ENCODE measurements at regions not wholly inside any gene's neighbourhood (a gene's known extent, or its start where the extent isn't known, plus 50 kb on each side); places are given as distances from the start of the nearest gene placed in this dataset.
"Not testable (repeated sequence)": the region's sequence is repeated elsewhere in the genome, so short reads cannot be mapped to it uniquely, and the experiment has no call there.

- no peak for DNase-seq (ENCODE audit: low spot score)
- intact Hi-C loops (cut with micrococcal nuclease): loop anchor here (5.0 kb wide), 3 partner anchors 37 to 1483 kb away; partner anchors contain the start of gene LCMT1
- H3K9me3 Mint-ChIP-seq: peaks cover 13% of the 10 kb centered on the region
- no peaks in the 10 kb centered on the region for H3K27me3 Mint-ChIP-seq (ENCODE audit: insufficient read depth)
- H3K36me3 Mint-ChIP-seq (ENCODE audit: low read depth): peaks cover 23% of the 10 kb centered on the region
- H3K4me3 Mint-ChIP-seq: no peak overlapping the region
- no peak overlapping the region for H3K27ac Mint-ChIP-seq
- peaks cover 75% of the 10 kb centered on the region for H3K4me1 Mint-ChIP-seq (ENCODE audit: low read depth)
Observed at GRCh38 chr16:26595199-26595598, 471.5 kb upstream of the C16orf82 start.

GRCh38 chr16:26596033-26596432, 470.7 kb upstream of the C16orf82 start:
- H3K27me3 Mint-ChIP-seq (ENCODE audit: insufficient read depth); H3K4me3 Mint-ChIP-seq; DNase-seq (ENCODE audit: low spot score): not testable (repeated sequence)
- peak overlapping the region; percentile 80 for H3K27ac Mint-ChIP-seq
- H3K9me3 Mint-ChIP-seq: peaks cover 13% of the 10 kb centered on the region
- intact Hi-C loops (cut with micrococcal nuclease): loop anchor here (5.0 kb wide), 3 partner anchors 36 to 1484 kb away; partner anchors contain the start of gene LCMT1
- H3K36me3 Mint-ChIP-seq (ENCODE audit: low read depth): peaks cover 20% of the 10 kb centered on the region
- H3K4me1 Mint-ChIP-seq (ENCODE audit: low read depth): peaks cover 73% of the 10 kb centered on the region

GRCh38 chr16:26598061-26598460, 468.7 kb upstream of the C16orf82 start:
- H3K27ac Mint-ChIP-seq: peak overlapping the region; percentile 97
- H3K9me3 Mint-ChIP-seq: peaks cover 18% of the 10 kb centered on the region
- H3K36me3 Mint-ChIP-seq (ENCODE audit: low read depth): peaks cover 23% of the 10 kb centered on the region
- DNase-seq (ENCODE audit: low spot score): peak; percentile 84
- H3K4me3 Mint-ChIP-seq: peak overlapping the region; percentile 48
- intact Hi-C loops (cut with micrococcal nuclease): loop anchor here (1.0 to 5.0 kb wide), 10 partner anchors 17 to 1486 kb away; partner anchors contain the start of gene LCMT1
- H3K27me3 Mint-ChIP-seq (ENCODE audit: insufficient read depth): no peaks in the 10 kb centered on the region
- peaks cover 85% of the 10 kb centered on the region for H3K4me1 Mint-ChIP-seq (ENCODE audit: low read depth)

- peaks cover 22% of the 10 kb centered on the region for H3K9me3 Mint-ChIP-seq
- intact Hi-C loops (cut with micrococcal nuclease): loop anchor here (1.0 to 5.0 kb wide), 11 partner anchors 8 to 1487 kb away; partner anchors contain the start of gene LCMT1
- H3K27me3 Mint-ChIP-seq (ENCODE audit: insufficient read depth): no peaks in the 10 kb centered on the region
- H3K4me1 Mint-ChIP-seq (ENCODE audit: low read depth): peaks cover 85% of the 10 kb centered on the region
- no peak for DNase-seq (ENCODE audit: low spot score)
- peak overlapping the region; percentile 51 for H3K4me3 Mint-ChIP-seq
- H3K36me3 Mint-ChIP-seq (ENCODE audit: low read depth): peaks cover 28% of the 10 kb centered on the region
- H3K27ac Mint-ChIP-seq: peak overlapping the region; percentile 97
Observed at GRCh38 chr16:26598998-26599784, 467.5 kb upstream of the C16orf82 start.

DNA sequence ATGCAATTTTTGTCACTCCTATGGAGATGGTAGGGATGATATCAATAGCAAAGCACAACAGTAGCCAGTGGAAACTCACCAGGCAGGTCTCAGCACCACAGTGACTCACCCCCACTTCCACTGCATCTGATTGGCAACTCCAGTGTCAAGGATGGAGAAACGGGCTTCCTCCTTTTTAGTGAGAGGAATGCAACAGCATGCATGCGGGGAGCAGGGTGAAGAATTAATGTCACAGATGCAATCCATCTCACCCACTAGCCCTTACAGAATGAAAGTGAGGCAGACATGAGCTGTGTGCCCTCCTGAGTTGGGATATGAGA, 467.0 kb upstream of the C16orf82 start:
- peaks cover 85% of the 10 kb centered on the region for H3K4me1 Mint-ChIP-seq (ENCODE audit: low read depth)

GRCh38 chr16:26601335-26601734, 465.4 kb upstream of the C16orf82 start:
- Mint-ChIP-seq H3K4me3 (no peak overlapping the region), H3K27me3 (ENCODE audit: insufficient read depth) (no peaks in the 10 kb centered on the region), H3K36me3 (ENCODE audit: low read depth) (peaks cover 33% of the 10 kb centered on the region), H3K4me1 (ENCODE audit: low read depth) (peaks cover 86% of the 10 kb centered on the region), H3K27ac (peak overlapping the region; percentile 78), H3K9me3 (peaks cover 24% of the 10 kb centered on the region)
- no peak for DNase-seq (ENCODE audit: low spot score)
- intact Hi-C loops (cut with micrococcal nuclease): no loop called here

More for the DNA sequence above, 467.0 kb upstream of the C16orf82 start:
- peak; percentile 31 for DNase-seq (ENCODE audit: low spot score)
- intact Hi-C loops (cut with micrococcal nuclease): loop anchor here (1.0 to 5.0 kb wide), 7 partner anchors 8 to 1487 kb away; partner anchors contain the start of gene LCMT1
- Mint-ChIP-seq H3K4me3 (peak overlapping the region; percentile 43), H3K27ac (peak overlapping the region; percentile 97), H3K36me3 (ENCODE audit: low read depth) (peaks cover 31% of the 10 kb centered on the region), H3K27me3 (ENCODE audit: insufficient read depth) (no peaks in the 10 kb centered on the region), H3K9me3 (peaks cover 26% of the 10 kb centered on the region)

DNA sequence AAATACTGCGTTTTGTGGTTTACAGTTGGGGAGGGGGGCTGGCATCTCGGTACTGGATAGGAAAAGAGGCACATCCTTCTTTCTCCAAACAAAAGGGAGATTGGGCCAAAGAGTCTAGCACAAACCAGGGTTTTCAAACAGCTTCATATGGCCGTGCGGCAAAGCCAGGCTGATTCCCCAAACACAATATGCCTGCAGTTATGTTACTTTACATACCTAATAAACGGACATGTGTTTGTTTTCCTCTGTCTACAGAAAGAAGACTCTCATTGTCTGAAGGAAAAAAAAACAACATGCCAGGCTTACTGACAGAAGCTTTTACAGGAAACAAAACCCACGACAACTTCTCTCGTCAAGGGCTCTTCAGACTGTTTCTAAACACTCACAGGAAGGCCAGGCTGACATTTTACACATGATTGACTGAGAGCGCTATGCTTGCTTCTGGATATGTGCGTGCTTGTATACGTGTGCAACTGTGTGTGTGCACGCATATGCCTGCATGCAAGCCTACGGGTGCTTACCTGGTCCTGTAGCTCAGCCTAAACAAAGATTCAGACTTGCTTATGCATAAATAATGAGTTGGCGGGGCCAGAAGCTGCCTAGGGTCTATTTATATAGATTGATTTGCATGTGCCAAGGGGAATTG, 461.0 kb upstream of the C16orf82 start:
- H3K27ac Mint-ChIP-seq: peak overlapping the region; percentile 70
- peak overlapping the region; percentile 56 for H3K4me3 Mint-ChIP-seq
- peaks cover 24% of the 10 kb centered on the region for H3K36me3 Mint-ChIP-seq (ENCODE audit: low read depth)

DNA sequence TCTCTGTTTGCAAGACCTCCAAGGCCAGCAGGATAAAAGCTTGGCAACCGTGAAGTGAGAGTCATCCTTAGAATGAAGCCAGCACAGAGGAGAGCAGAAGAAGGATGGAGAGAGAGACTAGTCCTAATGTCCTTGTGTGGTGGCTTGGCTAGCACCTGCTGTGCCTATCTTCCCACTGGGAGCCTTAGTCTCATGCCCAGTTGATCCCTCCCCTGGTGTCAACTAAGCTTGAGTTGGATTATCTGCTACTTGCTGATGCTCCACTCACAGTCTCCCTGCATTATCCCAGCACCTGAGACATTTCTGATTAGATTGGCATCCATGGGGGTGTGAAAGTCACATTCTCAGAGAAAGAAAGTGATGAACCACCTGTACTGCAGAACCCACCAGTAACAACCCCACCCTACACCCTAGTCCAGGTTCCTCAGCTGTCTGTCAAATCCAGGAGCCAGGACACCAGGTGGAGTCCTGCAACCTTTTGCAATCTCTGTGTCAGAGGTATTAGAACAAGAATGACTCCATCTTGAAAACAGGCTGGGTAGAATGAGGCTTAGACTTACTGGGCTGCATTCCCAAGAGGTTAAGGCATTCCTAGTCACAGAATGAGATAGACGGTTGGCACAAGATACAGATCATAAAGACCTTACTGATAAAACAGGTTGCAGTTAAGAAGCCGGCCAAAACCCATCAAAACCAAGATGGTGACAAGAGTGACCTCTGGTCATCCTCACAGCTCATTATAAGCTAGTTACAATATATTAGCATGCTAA, 460.2 kb upstream of the C16orf82 start:
- H3K4me1 Mint-ChIP-seq (ENCODE audit: low read depth): peaks cover 71% of the 10 kb centered on the region
- H3K27ac Mint-ChIP-seq: peak overlapping the region; percentile 70
- H3K36me3 Mint-ChIP-seq (ENCODE audit: low read depth): peaks cover 24% of the 10 kb centered on the region
- peak overlapping the region; percentile 56 for H3K4me3 Mint-ChIP-seq
- no peaks in the 10 kb centered on the region for H3K27me3 Mint-ChIP-seq (ENCODE audit: insufficient read depth)
- H3K9me3 Mint-ChIP-seq: peaks cover 23% of the 10 kb centered on the region
- no peak for DNase-seq (ENCODE audit: low spot score)
- intact Hi-C loops (cut with micrococcal nuclease): no loop called here

More for the DNA sequence above, 461.0 kb upstream of the C16orf82 start:
- intact Hi-C loops (cut with micrococcal nuclease): no loop called here
- DNase-seq (ENCODE audit: low spot score): no peak
- Mint-ChIP-seq H3K27me3 (ENCODE audit: insufficient read depth) (no peaks in the 10 kb centered on the region), H3K9me3 (peaks cover 24% of the 10 kb centered on the region), H3K4me1 (ENCODE audit: low read depth) (peaks cover 80% of the 10 kb centered on the region)

GRCh38 chr16:26614237-26614841, 452.4 kb upstream of the C16orf82 start:
- Mint-ChIP-seq H3K9me3 (peaks cover 28% of the 10 kb centered on the region), H3K4me1 (ENCODE audit: low read depth) (peaks cover 58% of the 10 kb centered on the region), H3K27me3 (ENCODE audit: insufficient read depth) (peaks cover 4% of the 10 kb centered on the region), H3K4me3 (peak overlapping the region; percentile 86), H3K36me3 (ENCODE audit: low read depth) (peaks cover 34% of the 10 kb centered on the region), H3K27ac (peak overlapping the region; percentile 91)
- DNase-seq (ENCODE audit: low spot score): peak; percentile 38
- intact Hi-C loops (cut with micrococcal nuclease): loop anchor here (2.0 kb wide), 1 partner anchor 16 kb away; no protein-coding TSS in a partner anchor

DNA sequence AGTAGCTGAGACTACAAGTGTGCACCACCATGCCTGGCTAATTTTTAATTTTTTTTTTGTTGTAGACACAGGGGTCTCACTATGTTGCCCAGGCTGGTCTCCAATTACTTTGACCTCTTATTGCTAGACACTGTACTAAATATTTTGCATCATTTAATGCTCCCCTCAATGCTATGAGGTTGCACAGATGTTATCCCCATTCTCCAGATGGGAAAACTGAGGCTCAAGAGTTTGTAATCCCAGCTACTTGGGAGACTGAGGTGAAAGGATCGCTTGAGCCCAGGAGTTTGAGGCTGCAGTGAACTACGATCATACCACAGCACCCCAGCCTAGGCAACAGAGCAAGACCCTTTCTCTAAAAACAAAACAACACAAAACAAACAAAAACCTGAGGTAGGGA, 443.3 kb upstream of the C16orf82 start:
- Mint-ChIP-seq H3K4me3 (no peak overlapping the region), H3K4me1 (ENCODE audit: low read depth) (peaks cover 44% of the 10 kb centered on the region), H3K9me3 (peaks cover 59% of the 10 kb centered on the region), H3K27ac (no peak overlapping the region), H3K36me3 (ENCODE audit: low read depth) (peaks cover 52% of the 10 kb centered on the region), H3K27me3 (ENCODE audit: insufficient read depth) (peaks cover 4% of the 10 kb centered on the region)
- no peak for DNase-seq (ENCODE audit: low spot score)
- intact Hi-C loops (cut with micrococcal nuclease): no loop called here

GRCh38 chr16:26627958-26628357, 438.8 kb upstream of the C16orf82 start:
- no peak overlapping the region for H3K27ac Mint-ChIP-seq
- no peak for DNase-seq (ENCODE audit: low spot score)
- no peak overlapping the region for H3K4me3 Mint-ChIP-seq
- peaks cover 15% of the 10 kb centered on the region for H3K4me1 Mint-ChIP-seq (ENCODE audit: low read depth)
- H3K36me3 Mint-ChIP-seq (ENCODE audit: low read depth): peaks cover 38% of the 10 kb centered on the region
- H3K9me3 Mint-ChIP-seq: peaks cover 69% of the 10 kb centered on the region
- H3K27me3 Mint-ChIP-seq (ENCODE audit: insufficient read depth): peaks cover 2% of the 10 kb centered on the region
- intact Hi-C loops (cut with micrococcal nuclease): no loop called here

DNA sequence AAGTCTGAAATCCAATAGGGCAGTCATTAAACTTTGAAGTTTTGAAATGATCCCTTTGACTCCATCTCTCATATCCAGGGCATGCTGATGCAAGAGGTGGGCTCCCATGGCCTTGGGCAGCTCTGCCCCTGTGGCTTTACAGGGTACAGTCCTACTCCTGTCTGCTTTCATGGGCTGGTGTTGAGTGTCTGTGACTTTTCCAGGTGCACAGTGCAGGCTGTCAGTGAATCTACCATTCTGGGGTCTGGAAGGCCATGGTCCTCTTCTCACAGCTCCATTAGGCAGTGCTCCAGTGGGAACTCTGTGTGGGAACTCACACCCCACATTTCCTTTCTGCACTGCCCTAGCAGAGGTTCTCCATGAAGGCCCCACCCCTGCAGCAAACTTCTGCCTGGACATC, 435.4 kb upstream of the C16orf82 start:
- Mint-ChIP-seq H3K9me3 (peaks cover 78% of the 10 kb centered on the region), H3K36me3 (ENCODE audit: low read depth) (peaks cover 28% of the 10 kb centered on the region)
- H3K4me3 Mint-ChIP-seq; DNase-seq (ENCODE audit: low spot score); H3K27me3 Mint-ChIP-seq (ENCODE audit: insufficient read depth); H3K27ac Mint-ChIP-seq; H3K4me1 Mint-ChIP-seq (ENCODE audit: low read depth): not testable (repeated sequence)
- intact Hi-C loops (cut with micrococcal nuclease): loop anchor here (5.0 kb wide), 1 partner anchor 34 kb away; no protein-coding TSS in a partner anchor
